HG03135 (cell line): ENCODE measurements at regions not wholly inside any gene's neighbourhood (a gene's known extent, or its start where the extent isn't known, plus 50 kb on each side); places are given as distances from the start of the nearest gene placed in this dataset.
"Not testable (repeated sequence)": the region's sequence is repeated elsewhere in the genome, so short reads cannot be mapped to it uniquely, and the experiment has no call there.

ENCODE experiments used
- ATAC-seq: cut with Tn5 transposase; IDR thresholded peaks from one replicate; pipeline ENCODE4 v1.9.1; 2021; ENCODE audit warnings: mild to moderate bottlenecking, moderate library complexity; ENCODE audit not compliant: unreplicated experiment

DNA sequence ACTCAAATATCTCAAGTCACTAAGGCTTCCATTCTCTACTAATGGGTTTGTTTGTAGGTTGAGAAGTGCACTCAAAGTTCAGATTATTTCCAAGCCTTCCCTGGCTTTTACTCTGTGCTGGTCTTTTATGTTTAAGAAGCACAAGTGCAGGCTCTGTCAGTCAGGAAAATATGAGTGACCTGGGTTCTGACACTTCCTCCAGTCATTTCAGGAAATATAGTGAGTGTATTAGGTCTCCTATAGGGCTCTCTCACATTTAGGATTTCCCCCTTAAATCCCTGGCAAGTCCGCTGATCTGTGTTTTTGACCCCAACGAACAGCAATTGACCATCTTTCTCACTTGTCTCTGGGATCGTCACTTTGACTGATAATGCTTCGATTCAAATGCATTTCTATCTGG, 210.2 kb downstream of the ARPP21 start:
- ATAC-seq = no peak

- no peak for ATAC-seq
Observed at GRCh38 chr3:35849963-35850362, 210.6 kb downstream of the ARPP21 start.

GRCh38 chr3:35857004-35857403, 217.7 kb downstream of the ARPP21 start:
- ATAC-seq = peak; percentile 86

DNA sequence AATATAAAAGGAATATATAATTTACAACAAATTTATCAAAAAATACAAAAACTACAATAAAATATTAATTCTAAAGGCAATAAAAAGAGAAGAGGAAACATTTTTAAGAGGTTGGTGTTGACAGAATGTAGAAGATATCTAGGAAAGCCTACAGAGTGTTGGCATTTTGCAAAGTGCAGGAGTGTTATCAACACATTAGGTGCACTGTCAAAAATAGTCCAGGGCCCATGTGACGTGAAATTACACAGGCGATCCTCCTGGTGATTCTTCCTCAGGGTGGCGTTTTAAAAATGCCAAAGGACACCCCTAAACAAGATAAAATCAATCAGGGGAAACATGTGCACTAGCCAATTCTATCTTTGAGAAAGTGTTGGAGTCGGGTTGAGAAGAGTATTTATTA, 222.7 kb downstream of the ARPP21 start:
- no peak for ATAC-seq

DNA sequence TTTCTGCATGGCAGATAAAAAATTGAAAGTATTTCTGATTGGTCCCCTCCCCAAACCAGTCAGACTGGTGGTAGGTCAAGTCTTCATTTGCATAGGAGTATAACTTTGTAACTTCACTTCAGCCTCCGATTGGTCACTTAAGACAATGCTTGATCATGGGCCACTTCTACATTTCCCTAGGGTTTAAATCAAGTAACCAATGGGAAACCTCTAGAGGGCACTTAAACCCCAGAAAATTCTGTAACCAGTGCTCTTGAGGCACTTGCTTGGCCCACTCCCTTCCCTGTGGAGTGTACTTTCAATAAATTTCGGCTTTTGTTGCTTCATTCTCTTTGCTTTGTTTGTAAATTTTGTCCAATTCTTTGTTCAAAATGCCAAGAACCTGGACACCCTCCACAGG, 225.5 kb downstream of the ARPP21 start:
- no peak for ATAC-seq

GRCh38 chr3:35867791-35868190, 228.5 kb downstream of the ARPP21 start:
- no peak for ATAC-seq

DNA sequence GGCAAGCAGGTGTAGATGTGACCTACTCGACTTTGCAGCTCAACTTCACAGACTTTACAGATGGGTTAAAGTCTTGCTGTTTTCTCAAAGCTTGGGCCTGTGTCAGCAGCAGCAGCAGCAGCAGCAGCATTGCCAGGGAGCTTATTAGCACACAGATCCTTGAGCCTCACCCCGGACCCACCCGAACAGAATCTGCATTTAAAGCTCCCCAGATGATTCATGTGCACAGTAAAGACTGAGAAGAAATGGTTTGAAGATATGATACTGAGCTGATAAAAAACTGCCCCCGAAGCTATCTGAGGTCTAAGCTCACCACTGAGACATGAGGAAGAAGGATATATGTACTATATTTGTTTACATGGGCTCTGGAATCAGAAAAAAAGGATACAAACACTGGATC, 231.7 kb downstream of the ARPP21 start:
- ATAC-seq = no peak

- ATAC-seq = no peak
Observed at GRCh38 chr3:35883929-35884328, 244.6 kb downstream of the ARPP21 start.

DNA sequence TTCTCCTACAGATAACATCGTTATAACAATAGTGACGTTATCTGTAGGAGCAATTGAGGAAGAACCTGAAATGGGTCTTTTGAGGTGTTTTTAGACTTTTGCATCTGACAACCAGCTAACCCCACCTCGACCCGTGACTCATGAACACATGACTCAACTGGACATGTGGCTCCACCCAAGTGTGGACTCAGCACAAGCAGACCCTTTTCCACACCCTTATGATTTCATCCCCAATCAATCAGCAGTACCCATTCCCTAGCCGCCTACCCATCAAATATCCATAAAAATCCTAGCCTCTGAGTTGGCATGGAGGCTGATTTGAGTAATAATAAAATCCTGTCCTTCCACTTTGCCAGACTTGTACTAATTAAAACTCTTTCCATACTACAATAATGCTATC, 255.4 kb downstream of the ARPP21 start:
- no peak for ATAC-seq

- no peak for ATAC-seq
Observed at GRCh38 chr3:35899245-35899644, 259.9 kb downstream of the ARPP21 start.

GRCh38 chr3:35900079-35900478, 260.8 kb downstream of the ARPP21 start:
- ATAC-seq = no peak

DNA sequence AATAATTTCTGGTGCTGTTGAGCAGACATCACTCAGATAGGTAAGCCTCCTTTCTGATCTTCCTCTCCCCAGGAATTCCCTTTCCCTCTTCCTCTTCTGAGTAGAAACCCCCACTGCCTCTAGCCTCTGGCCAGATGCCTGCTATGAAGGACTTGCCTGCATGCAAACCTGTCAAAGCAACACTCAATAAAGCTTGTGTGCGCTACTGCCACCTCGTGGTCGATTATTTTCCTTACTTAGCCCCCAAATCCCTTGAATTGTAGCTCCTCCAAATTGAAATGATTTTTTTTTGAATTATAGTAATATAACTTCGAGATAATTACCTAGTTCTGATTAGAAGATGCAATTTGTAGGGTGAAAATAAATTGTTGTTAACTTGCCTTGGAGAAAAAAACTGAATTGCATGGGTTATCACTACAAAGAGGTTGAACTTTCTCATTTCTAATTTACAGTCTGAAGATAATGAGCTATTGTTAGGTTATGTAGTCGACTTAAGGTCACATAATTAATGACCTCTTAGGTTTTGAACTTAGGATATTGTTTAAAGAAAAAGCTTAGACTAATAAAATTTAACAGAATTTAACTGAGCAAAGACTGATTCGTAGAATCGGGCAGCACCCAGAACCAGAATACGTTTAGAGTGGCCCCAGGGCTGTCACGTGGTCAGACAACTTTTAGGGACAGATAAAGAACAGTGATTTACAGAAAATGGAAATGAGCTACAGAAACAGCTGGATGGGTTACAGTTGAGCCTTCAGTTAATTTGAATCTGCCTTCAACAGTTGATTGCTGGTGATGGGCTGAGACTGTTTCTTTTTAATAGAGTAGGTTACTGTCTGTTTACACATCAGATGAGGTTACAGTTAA, 269.3 kb downstream of the ARPP21 start:
- peak; percentile 74 for ATAC-seq

- ATAC-seq = no peak
Observed at GRCh38 chr3:35919160-35919559, 279.8 kb downstream of the ARPP21 start.

GRCh38 chr3:35921718-35922117, 282.4 kb downstream of the ARPP21 start:
- no peak for ATAC-seq

DNA sequence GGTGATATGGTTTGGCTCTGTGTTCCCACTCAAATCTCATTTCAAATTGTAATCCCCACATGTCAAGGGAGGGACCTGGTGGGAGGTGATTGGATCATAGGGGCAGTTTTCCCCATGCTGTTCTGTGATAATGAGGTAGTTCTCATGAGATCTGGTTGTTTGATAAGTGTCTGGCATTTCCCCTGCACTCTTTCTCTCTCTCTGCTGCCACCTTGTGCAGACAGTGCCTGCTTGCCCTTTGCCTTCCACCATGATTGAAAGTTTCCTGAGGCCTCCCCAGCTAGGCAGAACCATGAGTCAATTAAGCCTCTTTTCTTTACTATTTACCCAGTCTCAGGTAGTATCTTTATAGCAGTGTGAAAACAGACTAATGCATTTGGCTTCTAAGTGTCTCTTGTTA, 284.7 kb downstream of the ARPP21 start:
- ATAC-seq = not testable (repeated sequence)

GRCh38 chr3:35927441-35927840, 288.1 kb downstream of the ARPP21 start:
- no peak for ATAC-seq

GRCh38 chr3:35929158-35929557, 289.8 kb downstream of the ARPP21 start:
- ATAC-seq = no peak

- ATAC-seq = no peak
Observed at GRCh38 chr3:35931867-35932266, 292.5 kb downstream of the ARPP21 start.

GRCh38 chr3:35932995-35933394, 293.7 kb downstream of the ARPP21 start:
- ATAC-seq = no peak

GRCh38 chr3:35936571-35936970, 297.2 kb downstream of the ARPP21 start:
- ATAC-seq = no peak

DNA sequence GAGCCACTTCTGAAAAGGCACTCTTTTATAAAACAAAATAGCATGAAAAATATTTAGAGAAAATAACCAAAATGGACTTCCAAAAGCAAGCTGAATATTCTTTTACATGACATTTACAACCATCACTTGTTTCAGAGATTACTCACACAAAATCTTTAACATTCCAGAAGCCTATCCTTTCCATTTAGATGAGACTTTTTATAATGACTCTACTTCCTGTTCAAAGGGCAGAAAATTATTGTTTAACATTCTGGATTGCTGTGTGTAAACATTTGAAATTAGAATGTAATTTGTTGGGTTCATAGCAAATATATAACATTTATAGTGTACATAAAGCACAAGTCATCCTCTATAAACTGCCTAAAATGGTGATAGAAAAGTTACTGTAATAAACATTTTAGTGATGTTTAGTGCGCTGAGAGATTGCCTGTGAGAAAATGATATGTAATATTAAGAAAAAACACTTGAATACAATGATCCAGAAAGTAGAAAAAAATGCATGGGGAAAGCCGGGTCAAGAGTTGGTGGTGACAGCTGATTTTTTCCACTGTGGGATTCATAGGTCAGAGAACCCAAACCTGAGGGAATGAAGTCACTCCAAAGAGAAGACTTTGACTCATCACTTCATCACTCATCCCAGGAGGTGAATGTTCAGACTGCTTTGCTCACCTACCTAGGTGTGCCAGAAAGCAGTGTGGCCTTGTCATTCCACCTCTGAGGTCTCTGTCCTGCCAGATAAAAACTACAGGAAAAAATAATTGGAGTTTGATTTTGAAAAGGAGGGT, 305.8 kb downstream of the ARPP21 start:
- no peak for ATAC-seq
